ENCODE measurements at regions not wholly inside any gene's neighbourhood (a gene's known extent, or its start where the extent isn't known, plus 50 kb on each side); places are given as distances from the start of the nearest gene placed in this dataset.

DNA sequence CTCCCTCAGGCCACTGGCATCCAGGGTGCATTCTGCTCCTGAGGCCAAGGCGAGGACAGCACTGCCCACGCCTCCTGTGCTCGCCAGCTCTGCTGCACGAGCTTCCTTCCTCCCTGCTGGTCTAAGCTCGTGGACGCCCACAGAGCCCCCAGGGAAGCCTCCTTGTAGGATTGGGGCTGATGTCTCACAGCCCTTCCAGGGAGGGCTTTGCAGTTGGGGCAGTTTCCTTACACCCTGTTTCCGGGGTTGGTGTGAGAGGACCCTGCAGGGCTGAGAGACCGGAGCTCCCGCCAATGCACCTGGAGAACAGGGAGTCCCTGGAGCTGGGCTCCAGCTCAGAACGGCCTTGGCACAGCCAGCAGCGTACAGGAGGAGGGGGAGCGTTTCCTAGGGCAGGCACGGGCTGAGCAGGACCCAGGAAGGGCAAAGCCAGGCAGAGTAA lies 172.4 kb upstream of the PDE10A start:
- no peaks in the 10 kb centered on the region for H3K27me3 ChIP-seq (ENCODE audit: control insufficient read depth, insufficient read depth, low read length)
- CTCF ChIA-PET, result no interaction called here

DNA sequence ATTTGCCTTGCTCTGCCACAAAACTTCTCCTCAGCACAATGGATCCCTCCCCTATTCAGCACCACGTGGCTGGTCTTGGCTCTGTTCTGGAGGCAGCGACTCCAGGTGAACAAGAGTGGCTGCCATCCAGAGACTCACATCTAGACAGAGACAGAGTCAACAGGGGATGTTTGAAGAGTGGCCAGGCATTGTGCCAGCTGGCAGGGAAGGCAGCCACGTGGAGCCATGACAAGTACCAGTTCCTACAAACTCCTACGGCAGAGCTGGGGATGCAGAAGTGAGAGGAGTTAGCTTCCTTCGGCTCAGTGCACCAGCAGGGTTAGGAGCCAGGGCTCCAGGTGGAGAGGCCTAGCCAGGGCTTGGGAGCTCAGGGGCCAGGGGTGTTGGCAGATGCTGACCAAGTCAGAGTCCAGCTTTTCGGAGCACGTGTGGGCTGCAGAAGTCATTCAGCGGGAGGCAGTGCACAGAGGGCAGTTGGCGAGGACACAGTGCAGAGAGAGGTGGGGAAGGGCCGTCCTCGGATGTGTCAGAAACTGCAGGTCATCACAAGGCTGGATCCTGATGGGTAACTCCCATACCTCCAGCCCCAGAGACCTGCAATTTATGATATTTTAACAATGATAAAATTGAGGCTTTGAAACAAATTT lies 171.7 kb upstream of the PDE10A start:
- ChIA-PET POLR2A (no interaction called here), CTCF (no interaction called here)

More for the DNA sequence above, 172.4 kb upstream of the PDE10A start:
- H3K4me3 ChIP-seq (ENCODE audit: low read depth, low read length), result no peak overlapping the region
- no peaks in the 10 kb centered on the region for H3K36me3 ChIP-seq (ENCODE audit: control insufficient read depth, insufficient read depth, low read length)
- no peak for DNase-seq (ENCODE audit: low read depth)
- POLR2A ChIA-PET, result no interaction called here
- no peak for TF ChIP-seq CTCF (IDR thresholded peaks at IDR 0.05; ENCODE audit: insufficient read depth, low read depth, low read length)

GRCh38 chr6:165833355-165833754 lies 170.3 kb upstream of the PDE10A start:
- ChIA-PET POLR2A (no interaction called here), CTCF (no interaction called here)
- H3K27me3 ChIP-seq (ENCODE audit: control insufficient read depth, insufficient read depth, low read length), result no peaks in the 10 kb centered on the region
- DNase-seq (ENCODE audit: low read depth), result no peak
- no peak overlapping the region for H3K4me3 ChIP-seq (ENCODE audit: low read depth, low read length)
- H3K36me3 ChIP-seq (ENCODE audit: control insufficient read depth, insufficient read depth, low read length), result no peaks in the 10 kb centered on the region
- no peak for TF ChIP-seq CTCF (IDR thresholded peaks at IDR 0.05; ENCODE audit: insufficient read depth, low read depth, low read length)

More for the DNA sequence above, 171.7 kb upstream of the PDE10A start:
- Histone ChIP-seq H3K27me3 (ENCODE audit: control insufficient read depth, insufficient read depth, low read length) (no peaks in the 10 kb centered on the region), H3K4me3 (ENCODE audit: low read depth, low read length) (no peak overlapping the region), H3K36me3 (ENCODE audit: control insufficient read depth, insufficient read depth, low read length) (no peaks in the 10 kb centered on the region)
- no peak for TF ChIP-seq CTCF (IDR thresholded peaks at IDR 0.05; ENCODE audit: insufficient read depth, low read depth, low read length)
- DNase-seq (ENCODE audit: low read depth), result no peak

DNA sequence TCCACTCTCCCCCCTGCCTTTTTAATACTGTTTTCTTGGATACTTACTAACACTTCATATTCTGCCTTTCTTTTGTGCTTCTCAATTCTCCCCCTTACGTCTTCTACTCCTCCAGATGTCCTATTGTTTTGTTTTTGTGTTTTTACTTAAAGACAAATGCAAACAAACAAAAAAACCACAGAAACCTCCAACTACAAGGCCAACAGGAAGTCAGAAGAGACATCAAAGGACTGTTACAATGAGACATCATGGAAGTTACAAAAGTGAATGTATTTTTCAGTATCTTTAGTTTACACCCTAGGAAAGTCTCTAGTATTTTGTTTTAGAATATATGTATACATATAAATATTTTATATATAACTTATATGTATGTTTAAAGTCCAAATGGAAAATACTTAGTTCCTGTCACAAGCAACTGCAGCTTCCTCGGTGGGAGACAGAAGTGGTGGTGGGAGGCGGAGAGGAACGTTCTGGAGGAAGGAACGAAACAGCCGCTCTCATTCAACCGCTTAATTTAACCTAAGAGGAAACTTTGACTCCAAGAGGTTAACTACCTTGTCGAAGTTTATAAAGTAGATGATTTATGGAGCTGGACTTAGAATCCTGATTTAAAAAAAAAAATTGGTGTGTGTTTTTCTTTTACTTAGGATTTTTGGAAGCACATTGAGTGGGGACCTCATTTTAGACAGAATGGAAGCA lies 168.9 kb upstream of the PDE10A start:
- POLR2A ChIA-PET, result no interaction called here

GRCh38 chr6:165830761-165831160 lies 167.7 kb upstream of the PDE10A start:
- CTCF ChIA-PET, result no interaction called here
- H3K36me3 ChIP-seq (ENCODE audit: control insufficient read depth, insufficient read depth, low read length), result no peaks in the 10 kb centered on the region
- H3K27me3 ChIP-seq (ENCODE audit: control insufficient read depth, insufficient read depth, low read length), result no peaks in the 10 kb centered on the region
- DNase-seq (ENCODE audit: low read depth), result no peak
- no peak overlapping the region for H3K4me3 ChIP-seq (ENCODE audit: low read depth, low read length)
- POLR2A ChIA-PET, result no interaction called here
- no peak for TF ChIP-seq CTCF (IDR thresholded peaks at IDR 0.05; ENCODE audit: insufficient read depth, low read depth, low read length)

More for the DNA sequence above, 168.9 kb upstream of the PDE10A start:
- no peaks in the 10 kb centered on the region for H3K27me3 ChIP-seq (ENCODE audit: control insufficient read depth, insufficient read depth, low read length)
- no peaks in the 10 kb centered on the region for H3K36me3 ChIP-seq (ENCODE audit: control insufficient read depth, insufficient read depth, low read length)
- CTCF ChIA-PET, result no interaction called here
- no peak for TF ChIP-seq CTCF (IDR thresholded peaks at IDR 0.05; ENCODE audit: insufficient read depth, low read depth, low read length)
- no peak overlapping the region for H3K4me3 ChIP-seq (ENCODE audit: low read depth, low read length)
- DNase-seq (ENCODE audit: low read depth), result no peak
